Fibroblast of skin of right quadriceps (primary cell): ENCODE measurements at regions not wholly inside any gene's neighbourhood (a gene's known extent, or its start where the extent isn't known, plus 50 kb on each side); places are given as distances from the start of the nearest gene placed in this dataset.
"Not testable (repeated sequence)": the region's sequence is repeated elsewhere in the genome, so short reads cannot be mapped to it uniquely, and the experiment has no call there.

Experiments used
- DNase-seq: peaks from one replicate; pipeline ENCODE4 v3.0.0-alpha.2; 2013

DNA sequence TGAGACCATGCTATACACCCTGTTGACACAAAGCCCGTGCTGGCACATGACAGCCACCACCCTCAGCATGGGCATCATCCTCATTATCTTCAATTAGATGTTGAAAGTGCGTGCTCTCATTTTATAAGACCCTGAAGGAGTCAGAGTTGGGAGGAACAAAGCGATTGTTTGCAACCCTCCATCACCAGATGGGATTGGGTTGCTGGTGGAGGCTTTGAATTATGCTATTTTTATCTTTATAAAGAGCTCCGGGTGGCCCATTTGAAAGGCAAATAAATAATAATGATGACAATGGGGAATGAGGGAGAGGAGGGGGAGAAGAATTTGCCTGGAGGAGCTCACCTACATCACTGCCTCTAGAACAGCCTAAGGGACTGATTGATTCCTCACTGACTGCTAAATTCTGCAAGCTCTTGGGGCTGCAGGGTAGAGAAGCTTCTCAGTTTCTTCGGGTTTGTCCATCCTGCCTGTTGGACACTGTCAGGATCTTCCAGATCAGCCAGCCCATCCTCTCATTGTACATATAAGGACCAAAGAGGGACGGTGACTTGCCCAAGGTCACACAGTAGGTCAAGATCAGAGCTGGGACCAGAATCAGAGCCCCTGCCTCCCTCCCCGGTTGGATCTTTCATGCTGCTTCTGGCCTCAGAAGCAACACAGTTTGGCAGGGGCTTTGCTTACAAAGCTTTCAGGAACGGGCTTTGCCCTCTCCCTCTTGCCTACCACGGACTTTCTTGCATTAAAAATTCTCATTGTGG is 130.9 kb upstream of the ZBTB40 start:
- DNase-seq: no peak

DNA sequence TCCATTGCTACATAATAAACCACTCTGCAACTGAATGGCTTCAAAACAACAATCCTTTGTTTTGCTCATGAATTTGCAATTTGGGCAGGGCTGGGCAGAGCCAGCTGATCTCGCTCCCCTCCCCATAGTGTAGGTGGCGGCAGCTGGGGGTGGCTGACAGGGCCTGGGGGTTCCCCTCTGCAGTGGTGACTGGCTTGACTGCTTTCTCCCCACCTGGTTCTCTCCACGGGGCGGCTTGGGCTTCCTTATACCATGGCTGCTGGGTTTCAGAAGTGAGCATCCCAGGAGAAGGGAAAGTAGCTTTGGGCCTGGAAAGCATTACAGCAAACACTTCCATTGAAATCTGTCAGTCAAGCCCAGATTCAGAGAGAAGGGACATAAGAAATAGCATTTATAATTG is 129.7 kb upstream of the ZBTB40 start:
- no peak for DNase-seq

- DNase-seq: no peak
Measured at GRCh38 chr1:22323141-22323845, 128.4 kb upstream of the ZBTB40 start.

DNA sequence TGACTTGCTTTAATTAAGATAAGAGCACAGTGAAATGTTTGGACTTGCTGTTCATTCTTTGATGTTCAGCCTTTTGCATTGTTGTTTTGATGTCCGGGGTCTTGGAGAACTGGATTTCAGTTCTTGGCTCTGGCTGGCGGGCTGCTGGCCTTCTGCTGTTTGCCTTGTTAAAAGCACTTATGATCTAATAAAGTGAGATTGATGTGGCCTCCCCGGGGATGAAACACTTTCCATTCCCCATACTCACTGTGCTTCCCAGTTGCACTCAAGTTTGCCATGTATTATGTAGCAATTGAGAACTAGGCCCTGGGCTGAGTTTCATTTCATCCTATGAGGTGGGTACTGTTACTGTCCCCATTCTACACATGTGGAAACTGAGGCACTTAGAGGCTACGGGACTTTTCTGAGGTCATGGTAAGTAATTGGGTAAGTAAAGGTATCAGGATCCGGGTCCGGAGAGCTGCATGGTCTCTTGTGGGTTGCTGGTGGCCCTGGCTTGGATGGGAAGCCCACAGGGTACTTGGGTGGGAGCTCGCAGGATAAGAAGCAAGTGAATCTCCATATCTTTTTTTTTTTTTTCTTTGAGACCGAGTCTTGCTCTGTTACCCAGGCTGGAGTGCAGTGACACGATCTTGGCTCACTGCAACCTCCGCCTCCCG is 127.7 kb upstream of the ZBTB40 start:
- DNase-seq: no peak

- no peak for DNase-seq
Measured at GRCh38 chr1:22325531-22326371, 125.9 kb upstream of the ZBTB40 start.

GRCh38 chr1:22326372-22326915 is 125.2 kb upstream of the ZBTB40 start:
- DNase-seq: no peak

- DNase-seq: no peak
Measured at GRCh38 chr1:22326931-22327330, 124.7 kb upstream of the ZBTB40 start.

GRCh38 chr1:22327411-22327810 is 124.2 kb upstream of the ZBTB40 start:
- no peak for DNase-seq

- DNase-seq: no peak
Measured at GRCh38 chr1:22328331-22329147, 123.1 kb upstream of the ZBTB40 start.

DNA sequence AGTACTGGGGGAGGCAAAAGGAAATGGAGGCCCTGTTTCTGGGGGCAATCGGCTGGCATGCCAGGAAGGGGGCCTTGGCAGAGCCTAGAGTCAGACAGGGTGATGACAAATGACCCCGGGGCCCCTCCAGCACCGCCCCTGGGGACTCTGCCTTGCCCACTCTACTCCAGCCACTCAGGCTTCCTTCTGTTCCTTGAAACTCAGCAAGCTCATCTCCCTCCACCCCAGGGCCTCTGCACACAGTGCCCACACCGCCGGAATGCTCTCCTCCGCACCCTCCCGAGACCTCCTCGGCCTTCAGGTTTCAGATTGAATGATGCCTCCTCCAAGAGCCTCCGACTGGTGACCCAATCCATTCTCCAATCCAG is 122.5 kb upstream of the ZBTB40 start:
- DNase-seq: no peak

- no peak for DNase-seq
Measured at GRCh38 chr1:22330092-22330759, 121.4 kb upstream of the ZBTB40 start.

DNA sequence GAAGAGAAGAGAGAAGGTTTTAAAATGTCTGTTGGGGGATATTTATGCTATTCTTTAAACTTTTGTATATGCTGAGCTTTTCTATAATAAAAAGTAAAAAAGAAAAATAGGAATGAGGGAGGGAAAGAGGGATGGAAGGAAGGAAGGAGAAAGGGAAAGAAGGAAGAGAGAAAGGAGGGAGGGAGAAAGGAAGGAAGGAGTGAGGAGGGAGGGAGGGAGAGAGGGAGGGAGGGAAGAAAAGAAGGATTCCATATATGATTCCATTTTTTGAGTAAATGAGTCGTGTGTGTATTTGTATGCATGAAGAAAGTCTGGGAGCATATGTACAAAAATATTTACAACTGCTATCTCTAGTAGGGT is 120.9 kb upstream of the ZBTB40 start:
- DNase-seq: no peak

- DNase-seq: peak; percentile 39
Measured at GRCh38 chr1:22331618-22332423, 119.8 kb upstream of the ZBTB40 start.

- DNase-seq: no peak
Measured at GRCh38 chr1:22332424-22332717, 119.3 kb upstream of the ZBTB40 start.

DNA sequence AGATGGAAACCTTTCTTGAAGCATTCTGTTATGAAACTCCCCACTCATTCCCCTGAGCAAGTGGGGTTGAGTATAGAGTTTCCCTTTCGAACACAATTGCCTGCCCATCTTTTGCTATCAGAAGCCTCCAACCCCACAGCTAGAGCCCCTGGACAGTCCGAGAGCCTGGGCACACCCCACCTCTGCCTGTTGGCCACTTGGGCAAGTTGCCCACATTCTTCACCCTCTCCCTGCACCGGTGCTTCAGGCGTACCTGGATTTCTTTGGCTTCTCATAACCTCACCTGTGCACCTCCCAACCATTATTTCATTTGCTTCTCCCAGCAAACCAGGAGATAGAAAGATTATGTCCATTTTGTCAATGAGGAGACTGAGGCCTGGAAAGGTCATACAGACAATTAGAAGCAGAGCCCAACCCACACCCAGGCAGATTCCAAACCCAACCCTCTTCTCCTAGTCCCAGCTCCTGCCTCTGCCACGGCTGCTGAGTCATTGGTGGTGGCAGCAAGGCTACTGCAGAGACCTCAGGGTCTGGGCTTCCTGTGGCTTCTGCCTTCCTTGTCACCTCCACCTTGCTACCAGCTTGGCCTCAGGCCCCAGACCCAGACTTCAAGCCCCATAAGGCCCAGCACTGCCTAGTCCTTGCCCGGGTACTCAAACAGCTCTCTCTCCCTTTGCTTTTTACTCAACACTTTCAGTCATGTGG is 118.7 kb upstream of the ZBTB40 start:
- no peak for DNase-seq

- no peak for DNase-seq
Measured at GRCh38 chr1:22333516-22334121, 118.0 kb upstream of the ZBTB40 start.

GRCh38 chr1:22334860-22335550 is 116.6 kb upstream of the ZBTB40 start:
- DNase-seq: no peak

GRCh38 chr1:22336274-22336673 is 115.4 kb upstream of the ZBTB40 start:
- DNase-seq: not testable (repeated sequence)
